MG63 (cell line): ENCODE measurements at regions not wholly inside any gene's neighbourhood (a gene's known extent, or its start where the extent isn't known, plus 50 kb on each side); places are given as distances from the start of the nearest gene placed in this dataset.

Experiments used
- DNase-seq: peaks from one replicate; pipeline ENCODE4 v3.0.0-alpha.2; 2020
- H3K27me3 ChIP-seq: fragments of 250-450 bp; sonication (Bioruptor Pico); 2 replicates; pipeline ENCODE4 v1.5.1; 2020; ENCODE audit warnings: mild to moderate bottlenecking, moderate library complexity
- H3K36me3 ChIP-seq: fragments of 250-450 bp; sonication (Bioruptor Pico); 2 replicates; pipeline ENCODE4 v1.5.1; 2020; ENCODE audit warnings: mild to moderate bottlenecking, moderate library complexity
- H3K4me3 ChIP-seq: fragments of 250-450 bp; sonication (Bioruptor Pico); 2 replicates; pipeline ENCODE4 v1.5.1; 2020; ENCODE audit warnings: mild to moderate bottlenecking, moderate library complexity
- H3K9me3 ChIP-seq: fragments of 250-450 bp; sonication (Bioruptor Pico); 2 replicates; pipeline ENCODE4 v1.5.1; 2020; ENCODE audit warnings: mild to moderate bottlenecking, moderate library complexity

DNA sequence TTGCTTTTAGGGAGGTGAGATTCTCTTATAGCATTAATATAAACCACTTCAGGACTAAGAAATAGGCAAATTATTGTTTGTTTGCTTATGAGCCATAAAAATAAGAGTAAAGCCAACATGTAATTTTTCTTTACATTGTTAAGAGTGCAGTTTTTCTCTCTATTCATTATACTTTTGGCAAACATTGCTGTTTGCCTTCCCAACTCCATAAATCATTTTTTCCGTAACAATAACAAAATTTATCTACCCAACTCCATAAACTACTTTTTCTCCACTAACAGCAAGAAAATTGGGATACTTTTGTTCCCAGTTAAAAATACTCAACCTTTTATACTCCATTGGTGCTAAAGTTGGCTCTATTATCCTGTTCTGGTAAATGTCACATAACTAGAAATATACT is 229.7 kb upstream of the GPRIN3 start:
- Histone ChIP-seq H3K4me3 (no peak overlapping the region), H3K36me3 (no peaks in the 10 kb centered on the region), H3K27me3 (no peaks in the 10 kb centered on the region), H3K9me3 (no peaks in the 10 kb centered on the region)
- no peak for DNase-seq

DNA sequence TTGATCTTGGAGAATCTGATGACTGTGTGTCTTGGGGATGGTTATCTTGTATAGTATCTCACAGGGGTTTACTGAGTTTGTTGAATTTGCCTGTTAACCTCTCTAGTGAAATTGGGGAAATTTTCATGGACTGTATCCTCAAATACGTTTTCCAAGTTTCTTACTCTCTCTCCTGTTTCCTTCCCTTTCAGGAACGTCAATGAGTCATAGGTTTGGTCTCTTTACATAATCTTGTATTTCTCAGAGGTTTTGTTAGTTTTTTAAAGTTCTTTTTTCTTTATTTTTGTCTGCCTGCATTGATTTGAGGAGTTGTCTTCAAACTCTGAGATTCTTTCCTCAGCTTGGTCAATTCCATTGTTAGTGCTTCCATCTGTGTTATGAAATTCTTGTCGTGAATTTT is 227.7 kb upstream of the GPRIN3 start:
- DNase-seq: no peak
- H3K4me3 ChIP-seq: no peak overlapping the region
- no peaks in the 10 kb centered on the region for H3K27me3 ChIP-seq
- H3K9me3 ChIP-seq: no peaks in the 10 kb centered on the region
- H3K36me3 ChIP-seq: no peaks in the 10 kb centered on the region

DNA sequence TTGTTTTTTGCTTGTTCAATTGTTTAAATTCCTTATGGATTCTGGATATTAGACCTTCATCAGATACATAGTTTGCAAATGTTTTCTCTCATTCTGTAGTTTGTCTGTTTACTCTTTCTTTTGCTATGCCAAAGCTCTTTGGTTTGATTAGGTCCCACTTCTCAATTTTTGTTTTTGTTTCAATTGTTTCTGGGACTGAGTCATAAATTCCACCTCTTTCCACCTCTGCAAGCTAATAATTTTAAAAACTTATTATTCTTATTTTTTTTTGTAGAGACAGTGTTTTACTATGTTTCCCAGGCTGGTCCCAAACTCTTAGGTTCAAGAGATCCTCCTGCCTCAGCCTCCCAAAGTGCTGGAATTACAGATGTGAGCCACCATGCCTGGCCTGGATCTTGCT is 226.8 kb upstream of the GPRIN3 start:
- no peaks in the 10 kb centered on the region for H3K9me3 ChIP-seq
- no peak overlapping the region for H3K4me3 ChIP-seq
- DNase-seq: no peak
- H3K27me3 ChIP-seq: no peaks in the 10 kb centered on the region
- H3K36me3 ChIP-seq: no peaks in the 10 kb centered on the region

DNA sequence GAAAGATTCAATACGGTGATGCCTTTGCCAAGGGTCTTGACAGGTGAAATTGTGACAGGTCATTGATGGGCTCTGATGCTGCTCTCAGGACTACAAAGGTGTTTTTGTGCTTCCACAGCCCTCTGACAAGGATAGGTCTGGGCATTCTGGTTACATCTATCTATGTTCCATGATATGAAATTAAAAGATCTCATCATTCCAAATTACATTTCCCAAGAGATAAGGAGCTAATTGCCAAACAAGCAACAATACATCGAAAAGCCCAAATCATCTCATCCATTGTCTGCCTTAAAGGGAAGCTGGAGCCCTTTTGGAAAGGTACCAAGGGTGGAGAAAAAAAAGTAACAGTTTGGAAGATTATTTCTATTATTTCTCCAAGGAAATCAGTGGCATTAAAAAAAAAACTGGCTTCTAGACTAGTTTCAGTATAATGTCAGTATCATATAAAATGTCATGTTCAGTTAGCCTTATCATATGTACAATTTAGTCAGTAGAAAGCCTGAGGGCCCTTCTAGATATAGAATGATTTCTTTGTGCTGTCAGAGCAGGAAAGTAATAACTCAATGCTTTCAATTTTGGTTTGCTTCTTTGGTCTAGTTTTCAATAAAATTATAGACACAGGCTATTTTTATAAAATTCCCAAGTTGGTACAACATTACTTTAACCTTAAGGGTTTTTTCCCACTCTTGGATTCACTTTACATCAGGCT is 224.5 kb upstream of the GPRIN3 start:
- Histone ChIP-seq H3K9me3 (no peaks in the 10 kb centered on the region), H3K36me3 (no peaks in the 10 kb centered on the region), H3K4me3 (no peak overlapping the region), H3K27me3 (no peaks in the 10 kb centered on the region)
- no peak for DNase-seq

DNA sequence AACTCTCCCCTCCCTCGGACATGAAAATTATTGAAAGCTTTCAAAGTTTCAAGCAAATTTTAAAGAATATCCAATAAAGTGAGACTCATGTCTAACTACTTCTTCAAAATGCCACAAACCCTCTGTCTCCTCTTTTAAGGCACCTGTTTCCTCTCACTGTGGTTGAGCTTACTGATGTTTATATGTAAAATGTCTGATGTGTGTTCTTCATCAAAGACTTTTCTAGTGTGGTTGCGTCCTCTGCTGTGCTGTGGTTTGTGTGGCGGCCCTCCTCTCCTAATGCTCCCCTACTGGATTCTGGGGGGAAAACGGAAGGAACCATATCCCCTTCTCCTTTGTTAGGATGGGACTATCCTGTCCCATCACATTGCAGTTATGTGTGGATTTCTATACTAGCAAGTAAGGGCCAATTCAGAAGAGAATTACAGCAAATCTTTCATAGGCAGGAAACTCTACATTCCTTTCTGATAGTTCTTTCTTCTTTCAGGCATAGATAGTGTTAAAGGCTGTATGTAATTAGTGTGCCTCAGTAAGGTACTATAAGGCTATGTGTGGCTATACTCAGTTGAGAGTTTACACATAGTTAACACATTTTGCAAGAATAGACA is 221.0 kb upstream of the GPRIN3 start:
- Histone ChIP-seq H3K9me3 (no peaks in the 10 kb centered on the region), H3K36me3 (no peaks in the 10 kb centered on the region), H3K27me3 (no peaks in the 10 kb centered on the region), H3K4me3 (no peak overlapping the region)
- no peak for DNase-seq

DNA sequence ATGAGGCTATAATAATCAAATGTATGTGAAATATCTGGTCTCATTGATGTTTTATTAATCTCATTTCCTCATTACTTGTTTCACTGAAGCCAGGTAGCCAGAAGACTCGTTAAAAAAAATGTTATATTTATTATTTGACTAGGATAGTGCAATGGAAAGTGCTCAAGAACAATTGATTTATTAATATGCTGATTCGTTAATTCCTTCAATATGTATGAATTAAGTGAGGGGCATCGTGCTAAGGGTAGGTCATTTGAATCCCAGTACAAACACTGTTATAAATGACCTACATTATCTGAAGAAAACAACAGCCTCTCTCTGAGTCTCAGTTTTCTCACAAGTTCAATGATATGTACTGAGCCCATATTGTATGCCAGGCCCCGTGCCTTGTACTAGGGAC is 214.2 kb upstream of the GPRIN3 start:
- Histone ChIP-seq H3K27me3 (0 out of 2 replicates have a peak, but pooled peaks cover 2% of the 10 kb centered on the region), H3K9me3 (no peaks in the 10 kb centered on the region), H3K4me3 (no peak overlapping the region), H3K36me3 (no peaks in the 10 kb centered on the region)
- no peak for DNase-seq

DNA sequence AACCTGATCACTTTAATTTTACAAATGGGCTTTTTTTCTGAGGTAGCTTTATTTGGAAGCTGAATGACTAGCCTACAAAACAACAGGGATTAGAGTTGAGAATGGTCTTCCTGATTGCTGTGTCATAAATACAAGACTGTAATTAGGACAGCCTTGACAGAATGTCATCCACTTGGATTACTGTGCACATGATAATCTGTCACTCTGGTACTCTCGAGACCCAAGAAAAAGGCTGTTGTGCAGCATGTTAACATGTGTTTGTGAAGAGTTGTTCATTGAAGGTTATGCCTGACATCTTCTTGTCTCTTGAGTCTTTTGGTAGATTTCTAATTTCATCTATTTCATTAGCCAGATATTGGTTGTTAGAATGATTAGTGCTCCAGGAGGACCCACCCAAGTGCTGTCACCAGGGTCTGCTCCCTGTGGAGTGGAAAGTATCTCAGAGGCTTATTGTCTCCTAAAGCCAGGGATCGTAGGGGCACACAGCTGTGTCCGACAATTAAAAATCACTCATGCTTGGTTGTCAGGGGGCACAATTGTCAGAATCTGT is 212.2 kb upstream of the GPRIN3 start:
- Histone ChIP-seq H3K36me3 (no peaks in the 10 kb centered on the region), H3K4me3 (no peak overlapping the region), H3K27me3 (0 out of 2 replicates have a peak, but pooled peaks cover 2% of the 10 kb centered on the region), H3K9me3 (no peaks in the 10 kb centered on the region)
- DNase-seq: no peak

DNA sequence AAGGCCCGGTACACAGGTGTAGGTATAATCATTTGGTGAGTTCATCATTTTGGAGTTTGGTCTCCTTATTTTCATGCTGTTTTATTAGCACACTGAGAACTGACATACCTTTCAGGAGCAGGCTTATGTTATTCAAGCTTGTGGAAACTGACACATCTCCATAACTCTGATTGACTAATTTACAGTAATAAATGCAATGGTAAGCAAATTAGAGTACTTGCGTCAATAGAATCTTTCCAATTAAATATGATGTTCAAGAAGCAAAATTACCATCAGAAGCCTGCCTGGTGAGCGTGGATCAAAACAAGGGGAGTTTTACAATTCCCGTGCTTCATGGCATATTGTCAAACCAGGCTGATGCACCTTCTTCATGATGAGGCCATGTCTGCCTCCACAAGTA is 210.7 kb upstream of the GPRIN3 start:
- DNase-seq: no peak
- H3K4me3 ChIP-seq: no peak overlapping the region
- H3K36me3 ChIP-seq: no peaks in the 10 kb centered on the region
- H3K27me3 ChIP-seq: 0 out of 2 replicates have a peak, but pooled peaks cover 2% of the 10 kb centered on the region
- H3K9me3 ChIP-seq: no peaks in the 10 kb centered on the region

DNA sequence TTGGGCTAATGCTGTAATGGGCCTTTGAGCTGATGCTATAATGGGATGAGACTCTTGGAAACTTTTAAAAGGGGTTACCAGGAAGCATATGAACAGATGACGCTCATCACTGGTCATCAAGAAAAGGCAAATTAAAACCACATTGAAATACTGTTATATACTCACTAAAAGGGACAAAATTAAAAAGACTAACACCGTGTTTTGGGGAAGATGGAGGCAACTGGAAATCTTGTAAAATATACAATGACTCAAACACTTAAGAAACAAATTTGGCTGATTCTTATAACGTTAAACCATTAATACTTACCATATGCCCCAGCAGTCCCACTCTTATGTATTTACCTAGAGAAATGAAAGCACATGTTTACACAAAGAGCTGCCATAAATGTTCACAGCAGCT is 207.2 kb upstream of the GPRIN3 start:
- Histone ChIP-seq H3K36me3 (no peaks in the 10 kb centered on the region), H3K4me3 (no peak overlapping the region), H3K9me3 (no peaks in the 10 kb centered on the region), H3K27me3 (0 out of 2 replicates have a peak, but pooled peaks cover 2% of the 10 kb centered on the region)
- DNase-seq: no peak

DNA sequence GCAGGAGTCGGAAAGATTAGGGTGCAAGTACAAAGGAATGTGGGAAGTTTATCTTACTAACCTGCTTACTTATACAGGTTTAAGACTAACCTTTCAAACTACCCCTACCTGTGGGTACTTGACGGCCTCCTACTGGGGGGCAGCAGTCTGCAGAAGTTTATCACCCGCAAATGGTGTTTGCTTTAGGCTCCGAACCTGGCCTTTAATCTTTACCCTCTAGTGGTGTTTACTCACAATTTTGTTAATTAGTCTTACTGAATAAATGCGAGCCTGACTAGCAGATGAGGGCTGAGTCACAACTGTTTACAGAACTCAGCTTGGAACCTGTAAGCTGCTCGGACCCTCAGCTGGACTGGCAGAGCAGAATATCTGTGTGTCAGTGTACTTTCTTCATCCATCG is 204.2 kb upstream of the GPRIN3 start:
- DNase-seq: no peak
- Histone ChIP-seq H3K9me3 (no peaks in the 10 kb centered on the region), H3K4me3 (no peak overlapping the region), H3K27me3 (no peaks in the 10 kb centered on the region), H3K36me3 (no peaks in the 10 kb centered on the region)

DNA sequence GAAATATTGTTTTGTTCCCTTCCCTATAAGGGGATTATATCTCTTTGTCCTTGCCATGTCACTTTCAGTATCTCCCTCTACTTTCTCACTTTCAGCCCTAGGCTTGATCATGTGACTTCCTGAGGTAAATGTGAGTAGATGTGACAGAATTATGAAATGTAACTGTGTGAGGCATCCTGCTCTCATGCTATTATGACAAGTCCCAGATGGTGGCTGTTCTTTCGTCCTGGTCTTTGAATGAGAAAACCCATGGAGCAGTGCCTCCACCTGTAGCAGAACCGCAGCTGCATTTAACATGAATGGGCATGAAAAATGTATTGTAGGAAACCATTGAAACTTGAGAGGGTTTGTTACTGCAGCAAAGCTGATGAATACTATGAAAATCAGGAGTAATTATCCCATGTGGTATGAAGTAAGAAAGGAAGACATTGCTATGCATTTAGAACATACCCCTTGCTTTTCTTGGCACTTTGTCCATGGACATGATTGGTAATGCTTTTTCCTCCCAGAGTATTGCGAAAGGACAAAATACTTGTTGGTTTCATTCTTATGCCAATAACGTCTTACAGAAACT is 202.2 kb upstream of the GPRIN3 start:
- Histone ChIP-seq H3K27me3 (no peaks in the 10 kb centered on the region), H3K36me3 (no peaks in the 10 kb centered on the region), H3K9me3 (no peaks in the 10 kb centered on the region), H3K4me3 (no peak overlapping the region)
- no peak for DNase-seq

DNA sequence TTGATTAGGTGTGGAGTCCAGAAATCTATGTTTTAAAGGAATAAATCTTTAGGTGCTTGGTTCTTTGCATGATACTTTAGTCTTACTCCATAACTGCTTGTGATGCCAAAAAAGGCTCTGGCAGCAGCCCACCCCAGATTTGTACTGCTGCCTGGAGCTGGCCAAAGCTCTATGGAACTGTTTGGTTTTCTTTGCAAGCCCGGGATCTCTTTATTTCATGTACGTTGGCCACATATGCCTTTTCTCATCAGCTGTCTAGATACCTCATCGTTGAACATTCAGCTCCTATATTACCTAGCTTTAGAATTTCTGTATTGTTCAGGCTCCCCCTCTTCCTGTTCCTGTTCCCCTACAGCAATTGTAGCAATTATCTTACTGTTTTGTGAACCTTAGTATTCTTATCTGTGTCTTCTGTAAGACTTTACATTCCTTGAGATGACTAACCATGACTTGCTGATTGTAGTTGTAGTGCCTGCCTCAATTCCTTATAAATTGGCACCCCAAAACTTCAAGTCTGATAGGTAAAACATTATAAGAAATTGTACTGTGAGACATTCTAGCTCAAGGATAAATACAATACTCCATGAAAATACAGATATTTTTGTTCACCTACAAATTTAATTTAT is 199.4 kb upstream of the GPRIN3 start:
- no peak for DNase-seq
- H3K27me3 ChIP-seq: no peaks in the 10 kb centered on the region
- no peaks in the 10 kb centered on the region for H3K9me3 ChIP-seq
- no peak overlapping the region for H3K4me3 ChIP-seq
- no peaks in the 10 kb centered on the region for H3K36me3 ChIP-seq

DNA sequence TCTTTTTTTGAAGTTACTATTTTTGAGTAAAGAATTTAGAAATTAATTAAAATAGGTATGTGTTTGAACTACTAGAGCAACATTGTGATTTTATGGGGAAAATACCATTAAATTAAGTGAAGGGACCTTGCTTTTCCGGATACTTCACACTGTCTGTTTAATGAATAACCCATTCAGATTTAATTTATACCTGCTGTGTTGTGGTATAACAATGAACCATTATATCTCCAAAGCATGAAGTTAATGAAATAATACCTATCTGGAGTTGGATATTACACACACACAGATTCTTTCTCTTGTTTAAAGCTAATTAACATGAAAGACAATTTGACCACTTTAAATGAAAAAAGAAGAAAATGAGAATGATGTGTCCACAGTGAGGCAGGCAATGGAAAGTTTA is 195.0 kb upstream of the GPRIN3 start:
- no peak for DNase-seq
- H3K36me3 ChIP-seq: no peaks in the 10 kb centered on the region
- no peaks in the 10 kb centered on the region for H3K9me3 ChIP-seq

DNA sequence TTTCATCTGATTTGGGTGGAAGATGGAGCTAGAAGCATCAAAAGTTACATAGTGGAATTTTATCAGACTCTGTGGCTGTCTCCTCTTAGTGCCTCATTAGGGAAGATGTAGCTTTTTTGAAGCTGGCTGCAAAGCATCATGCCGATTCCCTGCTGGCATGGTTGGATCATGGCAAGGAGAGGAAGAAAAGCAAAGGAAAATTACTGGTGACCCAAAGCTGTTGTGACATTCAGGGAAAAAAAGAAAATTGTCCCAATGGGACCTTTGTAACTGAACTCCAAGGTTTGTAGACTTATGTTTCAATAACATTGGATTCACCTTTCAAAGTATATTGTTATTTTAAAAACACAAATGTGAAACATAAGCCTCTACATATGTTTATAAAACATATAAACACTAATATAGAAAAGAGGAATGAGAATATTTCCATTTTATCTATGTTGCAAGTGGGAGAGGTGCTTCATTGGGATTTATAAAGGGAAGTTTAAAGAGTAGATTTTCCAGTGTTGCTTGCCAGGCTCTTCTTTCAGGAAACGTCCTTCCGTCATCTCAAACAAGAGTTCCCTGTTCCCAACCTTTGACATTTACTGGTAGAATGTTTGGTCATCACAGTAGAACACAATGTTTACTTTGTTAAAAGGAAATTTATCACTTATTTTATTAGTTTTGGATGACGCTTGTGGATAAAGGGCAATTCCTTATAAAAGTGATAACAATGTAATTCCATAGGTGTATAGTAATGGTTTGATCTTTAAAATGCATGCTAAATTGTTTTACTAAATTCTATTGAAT is 190.1 kb upstream of the GPRIN3 start:
- Histone ChIP-seq H3K36me3 (no peaks in the 10 kb centered on the region), H3K27me3 (no peaks in the 10 kb centered on the region), H3K9me3 (no peaks in the 10 kb centered on the region), H3K4me3 (no peak overlapping the region)
- no peak for DNase-seq

More for the DNA sequence above, 195.0 kb upstream of the GPRIN3 start:
- no peak overlapping the region for H3K4me3 ChIP-seq
- H3K27me3 ChIP-seq: no peaks in the 10 kb centered on the region

DNA sequence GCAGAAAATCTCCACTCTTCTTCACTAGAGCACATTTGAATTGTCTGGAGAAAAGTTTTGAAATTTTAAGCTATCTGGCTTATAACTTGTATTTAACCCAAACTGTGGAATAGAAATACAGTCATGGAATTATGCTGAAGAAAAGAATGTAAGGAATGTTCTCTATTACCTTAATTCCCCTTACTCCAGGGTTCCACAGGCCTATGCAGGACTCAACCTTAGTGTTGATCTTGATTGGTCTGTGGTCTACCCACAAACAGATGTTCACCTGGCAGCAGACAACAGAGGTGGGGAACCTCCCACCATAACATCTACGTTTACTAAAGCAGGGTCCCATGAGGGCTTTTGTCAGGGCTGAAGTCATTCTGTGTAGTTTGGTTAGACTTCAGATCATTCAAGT is 189.3 kb upstream of the GPRIN3 start:
- H3K9me3 ChIP-seq: no peaks in the 10 kb centered on the region
- no peak overlapping the region for H3K4me3 ChIP-seq
- H3K27me3 ChIP-seq: no peaks in the 10 kb centered on the region
- no peak for DNase-seq
- H3K36me3 ChIP-seq: no peaks in the 10 kb centered on the region

DNA sequence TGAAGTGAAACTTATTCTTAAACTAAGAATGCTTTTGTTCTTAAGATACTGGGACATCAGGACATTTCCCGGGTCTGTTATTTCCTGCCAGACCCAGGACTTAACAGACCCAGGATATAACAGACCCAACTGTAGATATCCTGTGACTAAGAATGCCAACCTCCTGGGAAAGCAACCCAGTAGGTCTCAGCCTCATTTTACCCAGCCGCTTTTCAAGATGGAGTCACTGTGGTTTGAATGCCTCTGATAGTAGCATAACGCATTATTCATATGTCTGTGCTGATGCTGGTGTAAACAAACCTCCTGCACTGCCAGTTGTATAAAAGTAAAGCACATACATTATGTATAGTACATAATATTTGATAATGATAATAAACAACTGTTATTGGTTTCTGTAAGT is 185.8 kb upstream of the GPRIN3 start:
- no peaks in the 10 kb centered on the region for H3K9me3 ChIP-seq
- DNase-seq: no peak
- no peaks in the 10 kb centered on the region for H3K27me3 ChIP-seq
- no peaks in the 10 kb centered on the region for H3K36me3 ChIP-seq
- no peak overlapping the region for H3K4me3 ChIP-seq
